ENCODE measurements at regions not wholly inside any gene's neighbourhood (a gene's known extent, or its start where the extent isn't known, plus 50 kb on each side); places are given as distances from the start of the nearest gene placed in this dataset.
"Not testable (repeated sequence)": the region's sequence is repeated elsewhere in the genome, so short reads cannot be mapped to it uniquely, and the experiment has no call there.

DNA sequence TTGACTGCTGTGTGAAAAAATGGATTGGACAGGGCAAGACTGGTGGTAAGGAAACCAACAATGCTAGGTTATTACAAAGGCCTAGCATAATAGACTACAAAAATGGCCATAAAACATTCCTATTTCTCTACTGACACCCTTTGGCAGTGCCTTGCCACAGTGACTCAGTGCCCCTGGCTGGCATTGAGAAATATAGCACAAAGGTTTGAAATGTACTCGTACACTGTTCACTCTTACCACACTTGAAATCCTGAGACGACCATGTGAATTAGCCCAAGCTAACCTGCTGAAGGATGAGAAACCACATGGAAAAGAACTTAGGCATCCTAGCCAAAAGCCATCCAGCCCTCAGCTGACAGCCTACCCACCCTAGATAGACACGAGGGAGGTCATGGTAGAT lies 149.8 kb upstream of the PALMD start:
- CTCF ChIA-PET: interaction anchor here (1.3 kb wide), 1 partner anchor 14 kb away, joined by 3 read pairs; no protein-coding TSS in a partner anchor
- POLR2A ChIA-PET: no interaction called here

DNA sequence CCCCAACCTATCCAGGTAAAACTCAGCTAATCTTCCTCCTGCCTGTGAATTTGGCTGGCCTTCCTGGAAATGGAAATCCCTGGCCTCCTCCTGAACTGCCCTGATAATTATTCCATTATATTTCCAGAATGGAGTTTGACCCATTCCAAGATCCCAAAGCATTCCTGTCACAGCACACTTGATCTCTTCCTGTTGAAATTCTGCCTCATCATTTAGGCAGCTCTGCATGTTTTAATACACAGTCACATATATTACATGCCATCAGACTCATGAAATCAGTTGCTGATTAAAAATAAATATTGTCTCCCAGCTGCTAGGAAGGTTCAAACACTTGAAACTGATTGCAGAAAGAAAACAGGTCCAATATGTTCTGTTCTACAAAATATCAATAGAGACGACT lies 148.2 kb upstream of the PALMD start:
- CTCF ChIA-PET: interaction anchor here (1.3 kb wide), 1 partner anchor 16 kb away, joined by 3 read pairs; no protein-coding TSS in a partner anchor
- POLR2A ChIA-PET: no interaction called here

DNA sequence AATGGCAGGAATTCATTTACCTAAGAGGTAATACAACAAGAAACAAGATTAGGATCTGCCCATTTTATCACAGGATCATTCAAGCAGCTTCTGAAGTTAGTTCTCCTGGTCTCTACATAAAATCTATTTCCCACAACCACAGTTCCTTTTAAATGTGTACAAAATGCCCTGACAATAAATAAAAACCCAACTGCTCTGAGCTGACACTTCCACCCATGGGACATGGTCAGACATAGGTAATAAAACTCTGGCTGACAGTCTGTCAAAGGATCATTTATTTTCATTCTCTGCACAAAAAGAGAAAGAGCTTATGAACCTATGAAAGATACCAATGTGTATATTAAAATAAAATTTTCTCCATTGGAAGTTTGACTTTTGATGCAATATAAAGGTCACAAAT lies 145.4 kb upstream of the PALMD start:
- POLR2A ChIA-PET: no interaction called here
- CTCF ChIA-PET: no interaction called here

DNA sequence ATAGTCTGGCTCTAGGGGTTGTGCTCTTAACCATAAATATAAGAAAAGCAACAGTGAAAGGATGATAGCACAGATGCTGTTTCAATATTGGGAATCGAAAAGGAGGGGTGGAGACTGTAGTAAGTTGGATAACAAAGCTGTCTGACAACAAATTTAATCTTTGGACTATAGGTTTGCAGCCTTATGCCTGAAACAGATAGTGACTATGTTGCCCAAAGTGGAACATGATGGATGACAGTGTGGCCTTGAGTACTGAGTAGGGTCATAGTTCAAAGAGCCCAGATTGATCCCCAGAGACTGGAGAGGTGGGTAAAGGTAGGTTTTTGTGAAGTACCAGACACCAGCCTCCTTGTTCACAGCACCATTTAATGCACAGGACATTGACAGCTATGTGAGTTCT lies 144.0 kb upstream of the PALMD start:
- POLR2A ChIA-PET: interaction anchor here (0.6 kb wide), 1 partner anchor 214 kb away, joined by 3 read pairs; no protein-coding TSS in a partner anchor
- CTCF ChIA-PET: no interaction called here

DNA sequence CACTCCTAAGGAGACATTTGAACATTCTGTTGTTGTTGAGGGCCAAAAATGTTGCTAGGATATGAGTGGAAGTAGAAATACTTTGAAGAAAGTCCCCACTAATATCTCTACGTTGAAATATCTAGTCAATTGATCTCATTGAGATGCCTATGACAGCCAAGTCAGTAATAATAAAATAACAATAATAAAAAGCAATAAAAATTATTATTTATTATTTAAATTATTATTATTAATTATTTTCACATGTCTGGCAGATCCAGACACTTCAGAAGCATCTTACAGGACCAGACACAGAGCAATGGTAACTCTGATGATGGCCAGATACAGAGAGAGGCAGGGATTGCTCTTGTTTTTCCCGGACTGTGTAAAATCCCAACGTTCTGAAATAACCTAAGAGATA lies 143.5 kb upstream of the PALMD start:
- POLR2A ChIA-PET: no interaction called here
- CTCF ChIA-PET: no interaction called here

DNA sequence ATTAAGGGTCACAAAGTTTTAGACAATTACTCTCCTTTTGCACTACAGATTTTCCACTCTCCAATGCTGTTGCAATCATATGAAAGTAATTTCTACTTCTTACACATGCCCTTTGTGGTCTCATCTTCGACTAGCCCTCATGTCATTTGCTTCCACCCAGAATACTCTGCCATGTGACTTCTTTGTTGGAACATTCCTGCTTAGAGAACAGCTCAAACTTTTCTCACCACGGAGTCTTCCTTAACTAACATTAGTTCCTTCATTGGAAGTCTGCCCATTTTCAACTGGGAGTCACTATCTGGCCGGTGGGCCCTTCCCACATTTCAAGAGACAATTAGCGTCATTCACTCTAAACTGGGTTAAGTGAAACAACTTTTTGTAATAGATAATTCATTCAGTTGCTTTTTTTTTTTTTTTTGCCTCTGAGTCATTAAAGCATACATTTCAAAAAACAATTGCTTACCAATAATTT lies 142.6 kb upstream of the PALMD start:
- CTCF ChIA-PET: no interaction called here
- POLR2A ChIA-PET: no interaction called here

DNA sequence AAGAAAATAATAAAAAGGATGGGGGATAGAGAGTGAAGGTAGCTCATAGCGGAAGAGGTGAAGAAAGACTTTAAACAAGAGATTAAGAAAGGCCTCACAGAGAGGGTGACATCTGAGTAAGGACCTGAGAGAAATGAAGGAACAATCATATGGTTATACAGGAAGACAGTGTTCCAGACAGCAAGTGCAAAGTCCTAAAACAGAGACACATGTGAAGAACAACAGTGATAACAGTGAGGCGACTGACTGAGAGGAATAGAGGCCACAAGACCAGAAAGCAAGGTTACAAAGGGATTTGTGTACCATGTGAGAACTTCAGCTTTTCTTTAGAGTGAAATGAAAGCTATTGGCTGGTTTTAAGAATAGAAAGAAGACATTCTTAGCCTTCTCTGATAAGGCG lies 141.6 kb upstream of the PALMD start:
- ChIA-PET CTCF (no interaction called here), POLR2A (no interaction called here)

DNA sequence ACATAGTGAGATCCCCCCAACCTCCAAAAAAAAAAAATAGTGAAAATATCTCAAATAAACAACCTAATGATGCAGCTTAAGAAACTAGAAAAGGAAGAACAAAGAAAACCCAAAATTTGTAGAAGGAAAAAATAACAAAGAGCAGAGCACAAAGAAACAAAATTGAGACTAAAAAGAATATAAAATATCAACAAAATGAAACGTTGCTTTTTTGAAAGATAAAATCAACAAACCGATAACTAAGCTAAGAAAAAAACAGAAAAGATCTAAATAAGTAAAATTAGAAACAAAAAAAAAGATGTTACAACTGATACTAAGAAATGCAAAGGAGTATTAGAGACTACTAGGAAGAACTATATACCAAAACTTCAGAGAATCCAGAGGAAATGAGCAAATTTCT lies 139.3 kb upstream of the PALMD start:
- CTCF ChIA-PET: no interaction called here
- POLR2A ChIA-PET: no interaction called here

DNA sequence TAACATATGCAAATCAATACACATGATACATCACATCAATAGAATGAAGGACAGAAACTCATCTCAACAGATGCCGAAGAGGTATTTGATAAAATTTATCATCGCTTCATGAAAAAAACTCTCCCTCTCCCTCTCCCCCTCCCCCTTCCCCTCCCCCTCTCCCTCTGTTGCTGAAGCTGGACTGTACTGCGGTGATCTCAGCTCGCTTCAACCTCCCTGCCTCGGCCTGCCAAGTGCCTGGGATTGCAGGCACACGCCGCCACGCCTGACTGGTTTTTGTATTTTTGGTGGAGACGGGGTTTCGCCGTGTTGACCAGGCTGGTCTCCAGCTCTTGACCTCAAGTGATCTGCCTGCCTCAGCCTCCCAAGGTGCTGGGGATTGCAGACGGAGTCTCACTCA lies 138.5 kb upstream of the PALMD start:
- CTCF ChIA-PET: not testable (repeated sequence)

DNA sequence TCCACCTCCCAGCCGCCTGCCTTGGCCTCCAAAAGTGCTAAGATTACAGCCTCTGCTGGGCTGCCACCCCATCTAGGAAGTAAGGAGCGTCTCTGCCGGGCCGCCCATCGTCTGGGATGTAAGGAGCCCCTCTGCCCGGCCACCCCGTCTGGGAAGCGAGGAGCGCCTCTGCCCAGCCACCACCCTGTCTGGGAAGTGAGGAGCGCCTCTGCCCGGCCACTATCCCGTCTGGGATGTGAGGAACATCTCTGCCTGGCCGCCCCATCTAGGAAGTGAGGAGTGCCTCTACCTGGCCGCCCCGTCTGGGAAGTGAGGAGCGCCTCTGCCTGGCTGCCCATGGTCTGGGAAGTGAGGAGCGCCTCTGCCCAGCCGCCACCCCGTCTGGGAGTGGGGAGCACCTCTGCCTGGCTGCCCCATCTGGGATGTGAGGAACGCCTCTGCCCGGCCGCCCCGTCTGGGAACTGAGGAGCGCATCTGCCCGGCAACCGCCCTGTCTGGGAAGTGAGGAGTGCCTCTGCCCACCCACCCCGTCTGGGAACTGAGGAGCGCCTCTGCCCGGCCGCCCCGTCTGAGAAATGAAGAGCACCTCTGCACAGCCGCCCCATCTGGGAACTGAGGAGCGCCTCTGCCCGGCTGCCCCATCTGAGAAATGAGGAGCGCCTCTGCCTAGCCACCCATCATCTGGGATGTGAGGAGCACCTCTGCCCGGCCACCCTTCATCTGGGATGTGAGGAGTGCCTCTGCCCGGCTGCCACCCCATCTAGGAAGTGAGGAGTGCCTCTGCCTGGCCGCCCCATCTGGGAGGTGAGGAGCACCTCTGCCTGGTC lies 137.8 kb upstream of the PALMD start:
- CTCF ChIA-PET: no interaction called here
- POLR2A ChIA-PET: no interaction called here

More for the DNA sequence above, 138.5 kb upstream of the PALMD start:
- POLR2A ChIA-PET: not testable (repeated sequence)

- CTCF ChIA-PET, POLR2A ChIA-PET: not testable (repeated sequence)
Observed at GRCh38 chr1:99508733-99509445, 137.0 kb upstream of the PALMD start.

DNA sequence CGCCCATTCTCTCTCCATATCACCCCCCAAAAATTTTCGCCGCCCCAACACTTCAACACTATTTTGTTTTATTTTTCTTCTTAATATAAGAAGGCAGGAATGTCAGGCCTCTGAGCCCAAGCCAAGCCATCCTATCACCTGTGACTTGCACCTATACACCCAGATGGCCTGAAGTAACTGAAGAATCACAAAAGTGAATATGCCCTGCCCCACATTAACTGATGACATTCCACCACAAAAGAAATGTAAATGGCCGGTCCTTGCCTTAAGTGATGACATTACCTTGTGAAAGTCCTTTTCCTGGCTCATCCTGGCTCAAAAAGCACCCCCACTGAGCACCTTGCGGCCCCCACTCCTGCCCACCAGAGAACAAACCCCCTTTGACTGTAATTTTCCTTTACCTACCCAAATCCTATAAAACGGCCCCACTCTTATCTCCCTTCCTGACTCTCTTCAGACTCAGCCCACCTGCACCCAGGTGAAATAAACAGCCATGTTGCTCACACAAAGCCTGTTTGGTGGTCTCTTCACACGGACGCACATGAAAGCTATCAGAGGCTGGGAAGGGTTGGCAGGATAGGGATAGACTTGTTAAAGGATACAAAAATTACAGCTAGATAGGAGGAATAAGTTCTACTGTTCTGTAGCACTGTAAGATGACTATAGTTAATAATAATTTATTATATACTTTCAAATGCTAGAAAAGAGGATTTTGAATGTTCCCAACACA lies 130.9 kb upstream of the PALMD start:
- POLR2A ChIA-PET, CTCF ChIA-PET: not testable (repeated sequence)

GRCh38 chr1:99516141-99516540 lies 129.8 kb upstream of the PALMD start:
- ChIA-PET CTCF (no interaction called here), POLR2A (no interaction called here)

DNA sequence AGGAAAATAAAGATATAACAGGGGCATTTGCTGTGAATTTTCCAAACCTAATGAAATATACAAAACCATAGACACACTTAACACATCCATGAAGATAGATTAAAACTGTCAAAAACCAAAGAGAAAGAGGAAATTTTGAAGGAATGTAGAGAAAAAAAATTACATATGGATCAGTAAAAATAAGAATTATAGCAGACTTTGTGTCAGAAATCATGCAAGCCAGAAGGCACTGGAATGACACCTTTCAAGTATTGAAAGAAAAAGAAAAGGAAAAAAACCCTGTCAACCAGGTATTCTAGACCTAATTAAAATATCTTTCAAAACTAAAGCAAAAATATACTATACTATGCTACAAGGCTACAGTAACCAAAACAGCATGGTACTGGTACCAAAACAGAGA lies 125.8 kb upstream of the PALMD start:
- CTCF ChIA-PET: no interaction called here
- POLR2A ChIA-PET: no interaction called here

DNA sequence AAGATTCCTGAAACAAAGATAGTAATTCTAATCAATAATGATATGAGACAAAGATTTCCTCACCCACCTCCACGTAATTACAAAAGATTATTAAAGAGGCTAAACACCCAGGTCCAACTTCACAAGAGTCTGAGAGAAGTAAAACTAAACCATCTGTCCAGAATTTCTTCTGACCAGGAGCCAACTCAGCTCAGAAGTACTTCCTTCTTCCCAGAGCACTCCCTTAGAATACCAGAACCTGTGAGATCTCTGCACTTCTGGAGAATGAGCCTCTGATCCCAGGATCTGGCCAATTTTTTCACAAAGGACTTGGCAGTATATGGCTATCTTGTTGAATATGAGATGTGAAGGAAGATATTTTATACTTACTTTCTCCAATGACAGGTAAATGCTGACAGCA lies 120.6 kb upstream of the PALMD start:
- CTCF ChIA-PET: no interaction called here
- POLR2A ChIA-PET: no interaction called here

DNA sequence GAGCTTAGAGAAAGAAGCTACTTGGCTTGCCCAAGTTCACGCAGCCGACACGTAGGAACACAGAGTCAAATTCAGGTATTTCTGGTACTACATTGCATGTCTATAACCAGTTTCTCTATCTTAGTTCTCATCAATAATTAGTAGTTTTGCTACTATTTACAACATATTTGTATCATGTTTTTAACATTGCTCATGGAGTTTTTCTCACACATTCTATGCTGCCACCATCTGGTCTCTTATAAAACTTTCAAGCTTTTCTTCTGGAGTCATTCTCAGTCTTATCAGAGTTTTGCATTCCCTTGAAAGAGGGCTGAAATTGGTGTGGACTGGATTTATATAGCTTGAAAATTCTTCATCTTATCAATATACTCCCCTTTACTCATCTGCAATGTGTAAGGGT lies 118.8 kb upstream of the PALMD start:
- POLR2A ChIA-PET: no interaction called here
- CTCF ChIA-PET: interaction anchor here (1.6 kb wide), 1 partner anchor 18 kb away, joined by 4 read pairs; no protein-coding TSS in a partner anchor

DNA sequence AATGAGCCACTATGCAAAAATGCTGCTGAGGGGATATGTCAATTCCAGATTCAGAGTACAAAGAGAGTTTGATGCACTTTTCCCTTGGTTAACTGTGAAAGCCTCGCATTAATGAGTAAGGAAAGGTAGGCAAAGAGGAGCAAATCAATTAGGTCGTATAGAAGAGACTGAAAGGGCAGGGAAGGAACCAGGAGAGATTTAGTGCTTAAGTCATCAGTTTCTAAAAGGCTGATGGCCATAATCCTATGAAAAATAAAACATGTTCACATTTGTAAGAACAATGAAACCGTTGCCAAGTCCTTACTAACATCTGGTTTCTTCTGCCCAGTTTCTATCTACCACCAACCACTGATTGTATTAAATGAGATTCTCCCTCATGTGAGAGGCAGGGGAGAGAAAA lies 118.4 kb upstream of the PALMD start:
- ChIA-PET CTCF (no interaction called here), POLR2A (no interaction called here)

- POLR2A ChIA-PET: no interaction called here
- CTCF ChIA-PET: no interaction called here
Observed at GRCh38 chr1:99529002-99529401, 116.9 kb upstream of the PALMD start.

DNA sequence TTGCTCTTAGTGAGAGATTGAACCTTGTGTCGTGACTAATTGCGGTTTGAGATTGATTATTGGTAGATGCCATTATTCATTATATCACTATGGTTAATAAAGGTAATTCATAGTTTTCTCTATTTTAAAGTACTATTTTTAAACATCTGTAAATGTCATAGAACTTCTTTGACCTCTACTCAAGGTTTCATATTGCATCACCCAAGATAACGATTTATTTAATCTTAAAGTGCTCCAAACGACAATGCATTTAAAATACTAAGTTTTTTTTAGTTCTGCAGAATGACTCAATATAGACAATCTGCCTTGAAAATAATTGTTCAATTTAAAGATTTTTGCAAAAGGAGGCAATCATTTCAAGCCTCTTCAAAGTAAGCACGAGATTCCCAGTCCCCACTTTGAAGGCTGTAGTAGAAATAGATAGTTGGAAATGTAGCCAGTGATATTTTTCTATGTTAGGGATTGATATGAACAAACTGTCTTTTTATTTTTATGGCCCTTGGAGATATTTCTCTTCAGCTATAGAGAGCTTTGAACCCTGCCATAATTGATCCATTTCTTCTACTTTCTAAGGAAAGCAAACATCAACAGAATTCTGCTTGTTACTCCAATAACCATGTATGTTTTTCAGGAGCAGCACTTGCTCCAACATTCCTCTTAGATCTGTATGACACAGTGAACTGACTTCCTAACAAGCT lies 114.2 kb upstream of the PALMD start:
- CTCF ChIA-PET: no interaction called here
- POLR2A ChIA-PET: no interaction called here

- POLR2A ChIA-PET: no interaction called here
Observed at GRCh38 chr1:99532276-99532580, 113.7 kb upstream of the PALMD start.

More at GRCh38 chr1:99532276-99532580, 113.7 kb upstream of the PALMD start:
- CTCF ChIA-PET: no interaction called here

Data from activated CD8-positive, alpha-beta memory T cell treated with anti-CD3 and anti-CD28 coated beads for 36 hours (primary cell).